HUES48 (cell line): ENCODE measurements at regions not wholly inside any gene's neighbourhood (a gene's known extent, or its start where the extent isn't known, plus 50 kb on each side); places are given as distances from the start of the nearest gene placed in this dataset.
A peak's percentile ranks its signal among the peaks of the same experiment; 100 is the strongest.

Experiments used
- H3K27ac ChIP-seq: one replicate; pipeline ENCODE4 v1.7.0; 2013; ENCODE audit warnings: low read depth, low read length, inconsistent platforms
- H3K27me3 ChIP-seq: 2 replicates; pipeline ENCODE4 v1.6.1; 2013; ENCODE audit warnings: mild to moderate bottlenecking, low read length; ENCODE audit not compliant: control insufficient read depth, insufficient read depth
- H3K36me3 ChIP-seq: 2 replicates; pipeline ENCODE4 v1.6.1; 2013; ENCODE audit warnings: low read length; ENCODE audit not compliant: control insufficient read depth, insufficient read depth
- H3K4me1 ChIP-seq: 2 replicates; pipeline ENCODE4 v1.6.1; 2013; ENCODE audit warnings: mild to moderate bottlenecking, low read length; ENCODE audit not compliant: control insufficient read depth, insufficient read depth
- H3K4me3 ChIP-seq: 2 replicates; pipeline ENCODE4 v1.5.1; 2013; ENCODE audit warnings: mild to moderate bottlenecking, low read depth, low read length
- H3K9ac ChIP-seq: 2 replicates; pipeline ENCODE4 v1.6.1; 2013; ENCODE audit warnings: mild to moderate bottlenecking, low read depth, low read length, moderate library complexity
- H3K9me3 ChIP-seq: 2 replicates; pipeline ENCODE4 v1.6.1; 2013; ENCODE audit warnings: low read length; ENCODE audit not compliant: control insufficient read depth, insufficient read depth

GRCh38 chr10:58044072-58044471 lies 223.6 kb downstream of the IPMK start:
- Histone ChIP-seq H3K27ac (no peak overlapping the region), H3K9ac (no peak overlapping the region), H3K27me3 (no peaks in the 10 kb centered on the region), H3K9me3 (no peaks in the 10 kb centered on the region), H3K4me3 (no peak overlapping the region), H3K4me1 (peaks cover 3% of the 10 kb centered on the region), H3K36me3 (no peaks in the 10 kb centered on the region)

GRCh38 chr10:58041901-58042300 lies 225.8 kb downstream of the IPMK start:
- no peaks in the 10 kb centered on the region for H3K36me3 ChIP-seq

GRCh38 chr10:58030208-58030607 lies 237.5 kb downstream of the IPMK start:
- H3K4me1 ChIP-seq: no peaks in the 10 kb centered on the region
- H3K36me3 ChIP-seq: no peaks in the 10 kb centered on the region
- H3K4me3 ChIP-seq: no peak overlapping the region
- H3K27ac ChIP-seq: no peak overlapping the region
- H3K9ac ChIP-seq: no peak overlapping the region
- peaks cover 13% of the 10 kb centered on the region for H3K9me3 ChIP-seq
- no peaks in the 10 kb centered on the region for H3K27me3 ChIP-seq

More at GRCh38 chr10:58041901-58042300, 225.8 kb downstream of the IPMK start:
- Histone ChIP-seq H3K9me3 (no peaks in the 10 kb centered on the region), H3K27ac (no peak overlapping the region), H3K4me3 (no peak overlapping the region), H3K4me1 (no peaks in the 10 kb centered on the region), H3K9ac (no peak overlapping the region), H3K27me3 (no peaks in the 10 kb centered on the region)

- Histone ChIP-seq H3K9me3 (peaks cover 13% of the 10 kb centered on the region), H3K36me3 (no peaks in the 10 kb centered on the region), H3K4me3 (no peak overlapping the region), H3K27ac (no peak overlapping the region), H3K9ac (no peak overlapping the region), H3K27me3 (no peaks in the 10 kb centered on the region), H3K4me1 (no peaks in the 10 kb centered on the region)
Observed at GRCh38 chr10:58028597-58029366, 238.9 kb downstream of the IPMK start.

GRCh38 chr10:58027426-58027825 lies 240.3 kb downstream of the IPMK start:
- H3K27ac ChIP-seq: no peak overlapping the region

GRCh38 chr10:58026036-58026435 lies 241.7 kb downstream of the IPMK start:
- H3K4me3 ChIP-seq: no peak overlapping the region
- no peak overlapping the region for H3K9ac ChIP-seq
- H3K27me3 ChIP-seq: no peaks in the 10 kb centered on the region
- no peak overlapping the region for H3K27ac ChIP-seq
- H3K4me1 ChIP-seq: no peaks in the 10 kb centered on the region
- H3K9me3 ChIP-seq: peaks cover 19% of the 10 kb centered on the region
- no peaks in the 10 kb centered on the region for H3K36me3 ChIP-seq

More at GRCh38 chr10:58027426-58027825, 240.3 kb downstream of the IPMK start:
- Histone ChIP-seq H3K9ac (no peak overlapping the region), H3K4me1 (no peaks in the 10 kb centered on the region), H3K27me3 (no peaks in the 10 kb centered on the region), H3K9me3 (peaks cover 16% of the 10 kb centered on the region), H3K4me3 (no peak overlapping the region), H3K36me3 (no peaks in the 10 kb centered on the region)

GRCh38 chr10:58023341-58024073 lies 244.2 kb downstream of the IPMK start:
- Histone ChIP-seq H3K27ac (no peak overlapping the region), H3K4me1 (no peaks in the 10 kb centered on the region), H3K36me3 (no peaks in the 10 kb centered on the region), H3K4me3 (no peak overlapping the region), H3K9ac (no peak overlapping the region), H3K9me3 (peaks cover 24% of the 10 kb centered on the region), H3K27me3 (no peaks in the 10 kb centered on the region)

- Histone ChIP-seq H3K4me3 (no peak overlapping the region), H3K4me1 (peaks cover 14% of the 10 kb centered on the region), H3K9me3 (peaks cover 19% of the 10 kb centered on the region), H3K9ac (no peak overlapping the region), H3K27me3 (no peaks in the 10 kb centered on the region), H3K27ac (no peak overlapping the region), H3K36me3 (no peaks in the 10 kb centered on the region)
Observed at GRCh38 chr10:58019863-58020537, 247.7 kb downstream of the IPMK start.

- Histone ChIP-seq H3K36me3 (no peaks in the 10 kb centered on the region), H3K4me3 (no peak overlapping the region; the same call in 1 of the 2 replicates), H3K9ac (no peak overlapping the region), H3K27ac (no peak overlapping the region), H3K27me3 (no peaks in the 10 kb centered on the region), H3K4me1 (peaks cover 14% of the 10 kb centered on the region), H3K9me3 (peaks cover 16% of the 10 kb centered on the region)
Observed at GRCh38 chr10:58017719-58018367, 249.9 kb downstream of the IPMK start.

- peaks cover 16% of the 10 kb centered on the region for H3K9me3 ChIP-seq
- H3K9ac ChIP-seq: no peak overlapping the region
- H3K36me3 ChIP-seq: no peaks in the 10 kb centered on the region
- peaks cover 15% of the 10 kb centered on the region for H3K4me1 ChIP-seq
- no peak overlapping the region for H3K4me3 ChIP-seq
- H3K27ac ChIP-seq: peak overlapping the region; percentile 28
- no peaks in the 10 kb centered on the region for H3K27me3 ChIP-seq
Observed at GRCh38 chr10:58016614-58017013, 251.1 kb downstream of the IPMK start.
